SH-SY5Y (cell line): ENCODE measurements at regions not wholly inside any gene's neighbourhood (a gene's known extent, or its start where the extent isn't known, plus 50 kb on each side); places are given as distances from the start of the nearest gene placed in this dataset.

ENCODE experiments used
- GATA2 ChIP-seq: IDR thresholded peaks from 2 replicates; pipeline ENCODE4 v1.6.1; 2011; ENCODE audit warnings: mild to moderate bottlenecking, low read depth, low read length
- GATA3 ChIP-seq: IDR thresholded peaks from 2 replicates; pipeline ENCODE4 v1.6.1; 2011; ENCODE audit warnings: low read depth, mild to moderate bottlenecking, low read length, moderate library complexity

DNA sequence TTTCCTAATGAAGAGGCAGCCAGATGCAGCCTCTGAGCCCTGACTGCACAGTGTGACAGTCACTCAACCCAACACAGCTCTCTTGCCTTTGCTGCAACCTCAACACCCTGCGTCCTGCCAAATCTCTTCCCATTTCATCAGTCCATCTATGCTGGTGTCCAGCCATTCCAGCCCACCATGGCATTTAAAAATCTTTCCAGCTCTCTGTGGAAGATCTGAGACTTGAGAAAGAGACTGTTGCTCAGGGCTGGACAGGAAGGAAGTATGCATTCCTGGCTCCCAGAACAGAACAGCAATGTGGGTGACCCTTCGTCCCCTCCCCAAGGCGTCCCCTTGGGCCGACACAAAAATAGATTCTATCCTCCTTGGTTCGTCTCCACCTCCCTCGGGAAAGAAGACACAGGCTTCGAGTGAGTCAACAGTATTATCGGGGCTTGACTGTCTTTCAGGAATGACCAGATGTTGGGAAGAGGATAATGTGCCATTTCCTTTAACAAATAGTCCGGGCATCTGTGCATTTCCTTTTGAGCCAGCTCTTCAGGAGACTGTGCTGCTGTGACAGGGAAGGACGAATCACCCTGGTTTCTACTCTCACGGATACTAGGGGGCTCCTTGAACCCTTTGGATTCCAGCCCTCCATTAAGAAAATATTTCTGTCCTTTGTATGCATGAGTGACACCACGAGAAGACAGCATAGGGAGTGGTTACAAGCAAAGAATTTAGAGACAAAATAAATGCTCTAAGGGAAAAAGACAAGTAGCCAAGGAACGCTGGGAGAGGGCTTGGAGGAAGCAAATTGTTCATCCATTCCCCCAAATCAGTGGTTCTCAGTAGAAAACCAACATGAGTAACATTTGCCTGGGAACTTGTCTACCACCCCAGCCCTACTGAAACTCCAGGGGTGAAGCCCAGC lies 111.4 kb upstream of the CDC42BPA start:
- TF ChIP-seq GATA2 (no peak), GATA3 (no peak)
